Stimulated activated effector memory CD8-positive, alpha-beta T cell treated with anti-CD3 and anti-CD28 coated beads, Interleukin-12 subunit alpha, Interleukin-12 subunit beta, amount 100 ng/mL, for 72 hours (primary cell): ENCODE measurements at regions not wholly inside any gene's neighbourhood (a gene's known extent, or its start where the extent isn't known, plus 50 kb on each side); places are given as distances from the start of the nearest gene placed in this dataset.

Experiments used
- ATAC-seq: fragments of 150-1000 bp; cut with Tn5 transposase; 2 replicates; pipeline ENCODE4 v1.10.0; 2021
- DNase-seq, 2 donors: peaks; one replicate each; pipeline ENCODE4 v3.0.0; 2021 to 2022; ENCODE audit warnings: low spot score in 2 of 2
- H3K27ac Mint-ChIP-seq: one replicate; pipeline ENCODE4 v1.8.0; 2022; ENCODE audit warnings: mild to moderate bottlenecking, mixed read lengths
- H3K36me3 Mint-ChIP-seq: one replicate; pipeline ENCODE4 v1.8.0; 2022; ENCODE audit warnings: mild to moderate bottlenecking, mixed read lengths
- H3K4me1 Mint-ChIP-seq: one replicate; pipeline ENCODE4 v1.8.0; 2022; ENCODE audit warnings: mixed read lengths
- H3K4me3 Mint-ChIP-seq: one replicate; pipeline ENCODE4 v1.8.0; 2022; ENCODE audit warnings: mild to moderate bottlenecking, mixed read lengths
- H3K9me3 Mint-ChIP-seq: one replicate; pipeline ENCODE4 v1.8.0; 2022; ENCODE audit warnings: mixed read lengths

GRCh38 chr9:23464275-23464674, 361.8 kb downstream of the ELAVL2 start:
- ATAC-seq (no peak), DNase-seq (no peak)
- Mint-ChIP-seq H3K4me3 (no peak overlapping the region), H3K36me3 (no peaks in the 10 kb centered on the region), H3K27ac (no peak overlapping the region), H3K4me1 (no peaks in the 10 kb centered on the region), H3K9me3 (peaks cover 36% of the 10 kb centered on the region)

GRCh38 chr9:23467276-23467675, 358.8 kb downstream of the ELAVL2 start:
- no peak for DNase-seq
- ATAC-seq, result no peak
- peaks cover 29% of the 10 kb centered on the region for H3K9me3 Mint-ChIP-seq
- H3K4me3 Mint-ChIP-seq, result no peak overlapping the region
- no peak overlapping the region for H3K27ac Mint-ChIP-seq
- H3K4me1 Mint-ChIP-seq, result no peaks in the 10 kb centered on the region
- H3K36me3 Mint-ChIP-seq, result no peaks in the 10 kb centered on the region

GRCh38 chr9:23477908-23478307, 348.1 kb downstream of the ELAVL2 start:
- Mint-ChIP-seq H3K36me3 (no peaks in the 10 kb centered on the region), H3K27ac (no peak overlapping the region), H3K4me3 (no peak overlapping the region), H3K4me1 (no peaks in the 10 kb centered on the region), H3K9me3 (peaks cover 14% of the 10 kb centered on the region)
- DNase-seq, result no peak
- no peak for ATAC-seq

GRCh38 chr9:23483566-23483965, 342.5 kb downstream of the ELAVL2 start:
- H3K4me1 Mint-ChIP-seq, result no peaks in the 10 kb centered on the region
- H3K9me3 Mint-ChIP-seq, result peaks cover 15% of the 10 kb centered on the region
- no peak for DNase-seq
- no peak overlapping the region for H3K27ac Mint-ChIP-seq
- ATAC-seq, result no peak
- H3K4me3 Mint-ChIP-seq, result no peak overlapping the region
- no peaks in the 10 kb centered on the region for H3K36me3 Mint-ChIP-seq

GRCh38 chr9:23492126-23493002, 333.7 kb downstream of the ELAVL2 start:
- DNase-seq (no peak), ATAC-seq (peak; percentile 21)
- Mint-ChIP-seq H3K27ac (no peak overlapping the region), H3K4me3 (no peak overlapping the region), H3K36me3 (no peaks in the 10 kb centered on the region), H3K4me1 (no peaks in the 10 kb centered on the region), H3K9me3 (peaks cover 3% of the 10 kb centered on the region)

- no peak overlapping the region for H3K27ac Mint-ChIP-seq
- no peaks in the 10 kb centered on the region for H3K36me3 Mint-ChIP-seq
- H3K4me1 Mint-ChIP-seq, result no peaks in the 10 kb centered on the region
- H3K9me3 Mint-ChIP-seq, result peaks cover 4% of the 10 kb centered on the region
- ATAC-seq (no peak), DNase-seq (no peak)
- H3K4me3 Mint-ChIP-seq, result no peak overlapping the region
Measured at GRCh38 chr9:23493219-23493618, 332.8 kb downstream of the ELAVL2 start.

GRCh38 chr9:23496489-23497136, 329.4 kb downstream of the ELAVL2 start:
- Mint-ChIP-seq H3K4me3 (no peak overlapping the region), H3K9me3 (peaks cover 4% of the 10 kb centered on the region), H3K27ac (no peak overlapping the region), H3K4me1 (no peaks in the 10 kb centered on the region), H3K36me3 (no peaks in the 10 kb centered on the region)
- DNase-seq (no peak), ATAC-seq (no peak)

- DNase-seq, result no peak
- Mint-ChIP-seq H3K4me3 (no peak overlapping the region), H3K4me1 (no peaks in the 10 kb centered on the region), H3K9me3 (peaks cover 4% of the 10 kb centered on the region), H3K27ac (no peak overlapping the region), H3K36me3 (no peaks in the 10 kb centered on the region)
- ATAC-seq, result no peak
Measured at GRCh38 chr9:23497137-23497504, 328.9 kb downstream of the ELAVL2 start.

- Mint-ChIP-seq H3K27ac (no peak overlapping the region), H3K9me3 (peaks cover 9% of the 10 kb centered on the region), H3K4me3 (no peak overlapping the region), H3K4me1 (no peaks in the 10 kb centered on the region), H3K36me3 (no peaks in the 10 kb centered on the region)
- DNase-seq (no peak), ATAC-seq (no peak)
Measured at GRCh38 chr9:23502004-23502403, 324.0 kb downstream of the ELAVL2 start.

- Mint-ChIP-seq H3K36me3 (no peaks in the 10 kb centered on the region), H3K4me1 (no peaks in the 10 kb centered on the region), H3K9me3 (peaks cover 12% of the 10 kb centered on the region), H3K4me3 (no peak overlapping the region), H3K27ac (no peak overlapping the region)
- ATAC-seq (no peak), DNase-seq (no peak)
Measured at GRCh38 chr9:23522952-23523351, 303.1 kb downstream of the ELAVL2 start.

- Mint-ChIP-seq H3K4me1 (no peaks in the 10 kb centered on the region), H3K27ac (no peak overlapping the region), H3K4me3 (no peak overlapping the region), H3K36me3 (no peaks in the 10 kb centered on the region), H3K9me3 (peaks cover 9% of the 10 kb centered on the region)
- ATAC-seq (no peak), DNase-seq (no peak)
Measured at GRCh38 chr9:23524607-23525155, 301.4 kb downstream of the ELAVL2 start.

- Mint-ChIP-seq H3K4me1 (no peaks in the 10 kb centered on the region), H3K36me3 (no peaks in the 10 kb centered on the region), H3K27ac (no peak overlapping the region), H3K9me3 (peaks cover 11% of the 10 kb centered on the region), H3K4me3 (no peak overlapping the region)
- DNase-seq, result no peak
- ATAC-seq, result no peak
Measured at GRCh38 chr9:23526806-23527205, 299.2 kb downstream of the ELAVL2 start.

GRCh38 chr9:23532282-23532681, 293.8 kb downstream of the ELAVL2 start:
- Mint-ChIP-seq H3K9me3 (peaks cover 2% of the 10 kb centered on the region), H3K36me3 (no peaks in the 10 kb centered on the region)
- ATAC-seq, result no peak

GRCh38 chr9:23537192-23538066, 288.6 kb downstream of the ELAVL2 start:
- Mint-ChIP-seq H3K9me3 (no peaks in the 10 kb centered on the region), H3K4me1 (peaks cover 14% of the 10 kb centered on the region), H3K27ac (no peak overlapping the region), H3K4me3 (peak overlapping the region; percentile 34), H3K36me3 (no peaks in the 10 kb centered on the region)
- ATAC-seq, result no peak
- no peak for DNase-seq

More at GRCh38 chr9:23532282-23532681, 293.8 kb downstream of the ELAVL2 start:
- DNase-seq, result no peak
- H3K27ac Mint-ChIP-seq, result no peak overlapping the region
- H3K4me1 Mint-ChIP-seq, result peaks cover 3% of the 10 kb centered on the region
- no peak overlapping the region for H3K4me3 Mint-ChIP-seq

- ATAC-seq (no peak), DNase-seq (no peak)
- no peaks in the 10 kb centered on the region for H3K9me3 Mint-ChIP-seq
- H3K4me1 Mint-ChIP-seq, result peaks cover 14% of the 10 kb centered on the region
- no peaks in the 10 kb centered on the region for H3K36me3 Mint-ChIP-seq
- H3K27ac Mint-ChIP-seq, result no peak overlapping the region
- peak overlapping the region; percentile 34 for H3K4me3 Mint-ChIP-seq
Measured at GRCh38 chr9:23538067-23538402, 288.0 kb downstream of the ELAVL2 start.
